ENCODE measurements at regions not wholly inside any gene's neighbourhood (a gene's known extent, or its start where the extent isn't known, plus 50 kb on each side); places are given as distances from the start of the nearest gene placed in this dataset.

DNA sequence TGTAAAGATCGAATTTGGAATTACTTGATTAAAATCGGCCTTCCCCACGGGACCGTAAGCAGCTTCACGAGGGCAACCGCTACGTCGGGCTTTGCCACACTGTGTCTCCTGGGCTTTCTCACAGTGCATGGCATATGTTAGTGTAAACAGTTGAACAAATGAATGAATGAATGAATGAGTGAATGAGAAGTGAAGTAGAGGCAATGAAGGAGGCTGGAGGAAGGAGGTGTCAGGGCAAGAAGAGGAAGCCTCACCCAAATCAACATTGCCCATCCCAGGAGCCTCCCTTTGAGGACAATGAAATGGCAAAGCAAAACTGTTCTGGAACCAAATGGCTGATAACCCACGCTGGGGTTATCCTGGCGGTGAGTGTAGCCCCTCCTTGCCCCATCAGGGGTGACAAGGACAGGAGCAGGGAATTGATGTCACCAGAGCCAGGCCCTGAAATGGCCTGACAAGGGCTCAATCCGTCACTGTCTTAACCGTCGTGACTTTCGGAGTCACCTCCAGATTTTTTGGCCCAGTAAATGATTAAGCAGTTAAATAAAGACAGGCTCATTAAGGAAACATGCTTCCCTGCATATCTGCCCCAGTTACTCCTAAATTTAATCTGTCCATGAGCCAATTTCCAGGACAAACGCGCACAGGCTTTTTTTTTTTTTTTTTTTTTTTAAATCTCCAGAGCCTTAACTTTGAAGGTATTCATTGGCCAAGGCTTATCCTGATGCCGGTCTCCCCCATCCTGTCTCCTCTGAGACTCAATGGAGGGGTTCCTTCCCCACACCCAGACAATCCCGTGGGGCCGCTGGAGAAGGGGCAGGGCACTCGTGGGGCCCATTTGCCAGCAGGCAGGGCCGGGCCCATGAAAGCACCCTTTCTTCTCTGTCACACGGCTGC is 88.4 kb upstream of the BOD1 start:
- peaks cover 9% of the 10 kb centered on the region for H3K4me1 ChIP-seq
- no peak overlapping the region for H3K4me3 ChIP-seq
- H3K9me3 ChIP-seq, result no peaks in the 10 kb centered on the region
- WGBS, result 81% methylated on average over 22 of the region's 22 CpGs
- no peak overlapping the region for H3K27ac ChIP-seq
- DNase-seq (ENCODE audit: low spot score in 2 of 2), result no peak
- no peaks in the 10 kb centered on the region for H3K36me3 ChIP-seq
- no peak for TF ChIP-seq POLR2A (IDR thresholded peaks at IDR 0.05)
- TF ChIP-seq POLR2AphosphoS5 (IDR thresholded peaks at IDR 0.05), result no peak
- TF ChIP-seq EP300 (IDR thresholded peaks at IDR 0.05), result no peak
- TF ChIP-seq, protein P1, sequence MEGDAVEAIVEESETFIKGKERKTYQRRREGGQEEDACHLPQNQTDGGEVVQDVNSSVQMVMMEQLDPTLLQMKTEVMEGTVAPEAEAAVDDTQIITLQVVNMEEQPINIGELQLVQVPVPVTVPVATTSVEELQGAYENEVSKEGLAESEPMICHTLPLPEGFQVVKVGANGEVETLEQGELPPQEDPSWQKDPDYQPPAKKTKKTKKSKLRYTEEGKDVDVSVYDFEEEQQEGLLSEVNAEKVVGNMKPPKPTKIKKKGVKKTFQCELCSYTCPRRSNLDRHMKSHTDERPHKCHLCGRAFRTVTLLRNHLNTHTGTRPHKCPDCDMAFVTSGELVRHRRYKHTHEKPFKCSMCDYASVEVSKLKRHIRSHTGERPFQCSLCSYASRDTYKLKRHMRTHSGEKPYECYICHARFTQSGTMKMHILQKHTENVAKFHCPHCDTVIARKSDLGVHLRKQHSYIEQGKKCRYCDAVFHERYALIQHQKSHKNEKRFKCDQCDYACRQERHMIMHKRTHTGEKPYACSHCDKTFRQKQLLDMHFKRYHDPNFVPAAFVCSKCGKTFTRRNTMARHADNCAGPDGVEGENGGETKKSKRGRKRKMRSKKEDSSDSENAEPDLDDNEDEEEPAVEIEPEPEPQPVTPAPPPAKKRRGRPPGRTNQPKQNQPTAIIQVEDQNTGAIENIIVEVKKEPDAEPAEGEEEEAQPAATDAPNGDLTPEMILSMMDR (IDR thresholded peaks at IDR 0.05), result no peak
- H3K27me3 ChIP-seq, result no peaks in the 10 kb centered on the region

DNA sequence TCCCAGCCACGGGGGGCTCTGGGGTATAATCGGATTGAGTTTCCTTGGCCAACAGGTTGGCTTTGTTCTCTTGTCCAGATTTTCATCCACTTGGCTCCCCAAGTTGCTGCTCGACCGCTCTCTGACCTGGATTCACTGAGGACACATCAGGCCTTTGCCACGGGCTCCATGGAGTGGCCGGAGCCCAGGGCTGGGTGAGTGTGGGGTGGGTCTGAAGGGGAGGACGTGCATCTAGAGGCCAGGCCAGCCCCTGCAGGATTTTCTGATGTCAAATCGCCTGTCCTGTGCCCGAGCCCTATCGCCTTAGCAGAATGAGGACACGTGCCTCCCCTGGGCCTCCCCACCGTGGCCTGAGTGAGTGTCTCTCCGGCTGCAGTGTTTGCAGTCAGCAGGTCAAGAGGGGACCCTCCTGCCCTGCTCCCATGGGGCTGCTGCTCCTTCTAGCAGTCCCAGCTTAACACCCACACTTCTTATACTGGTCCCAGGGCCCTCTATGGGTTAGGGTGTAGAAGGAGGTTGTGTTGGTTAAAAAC is 89.1 kb upstream of the BOD1 start:
- Histone ChIP-seq H3K9me3 (no peaks in the 10 kb centered on the region), H3K27ac (no peak overlapping the region), H3K27me3 (no peaks in the 10 kb centered on the region), H3K4me3 (no peak overlapping the region), H3K36me3 (no peaks in the 10 kb centered on the region), H3K4me1 (peaks cover 9% of the 10 kb centered on the region)
- DNase-seq (ENCODE audit: low spot score in 2 of 2), result no peak
- TF ChIP-seq EP300 (IDR thresholded peaks at IDR 0.05) (no peak), POLR2A (IDR thresholded peaks at IDR 0.05) (no peak), POLR2AphosphoS5 (IDR thresholded peaks at IDR 0.05) (no peak)
- TF ChIP-seq, protein P1 (IDR thresholded peaks at IDR 0.05), result no peak
- 86% methylated on average over 11 of the region's 13 CpGs for WGBS

DNA sequence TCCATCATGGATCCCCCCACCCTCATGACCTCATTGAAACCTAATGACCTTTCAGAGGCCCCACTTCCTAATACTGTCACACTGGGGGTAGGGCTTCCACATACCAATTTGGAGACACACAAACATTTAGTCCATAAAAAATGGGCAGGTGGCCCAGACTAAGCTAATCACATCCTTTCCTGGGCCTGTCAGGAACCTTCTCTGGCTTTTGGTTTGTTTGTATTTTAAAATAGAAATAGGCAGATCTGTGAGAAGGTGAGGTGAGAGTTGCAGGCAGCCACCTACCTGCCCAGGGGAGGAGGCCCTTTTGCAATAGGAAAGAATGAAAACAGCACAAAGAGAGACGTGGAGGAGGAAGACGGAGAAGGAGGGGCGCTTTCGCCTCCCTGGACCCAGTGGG is 90.2 kb upstream of the BOD1 start:
- DNase-seq (ENCODE audit: low spot score in 2 of 2), result no peak
- Histone ChIP-seq H3K4me1 (peaks cover 9% of the 10 kb centered on the region), H3K27ac (no peak overlapping the region), H3K9me3 (no peaks in the 10 kb centered on the region), H3K36me3 (no peaks in the 10 kb centered on the region), H3K27me3 (no peaks in the 10 kb centered on the region), H3K4me3 (no peak overlapping the region)
- 86% methylated on average over 4 of the region's 4 CpGs for WGBS
- TF ChIP-seq, protein P1 (IDR thresholded peaks at IDR 0.05), result no peak
- TF ChIP-seq EP300 (IDR thresholded peaks at IDR 0.05), result no peak

DNA sequence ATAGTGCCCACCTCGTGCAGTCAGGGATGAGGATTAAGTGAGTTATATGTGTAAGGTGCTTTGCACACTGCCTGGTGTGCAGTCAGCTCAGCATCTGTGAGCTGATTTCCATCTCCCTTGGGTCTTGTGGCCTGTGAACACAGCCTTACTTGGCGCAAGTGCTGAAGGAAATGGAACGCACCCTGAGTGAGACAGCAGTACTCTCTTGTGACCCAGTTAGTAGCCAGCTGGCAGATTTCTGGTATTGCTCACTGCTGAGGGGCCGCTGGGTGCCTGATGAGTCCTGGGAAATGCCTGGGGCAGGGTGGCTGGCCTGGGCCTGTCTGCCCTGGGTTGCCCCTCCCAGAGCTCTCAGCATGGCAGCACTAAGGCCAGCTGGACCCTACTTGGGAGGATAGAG is 90.9 kb upstream of the BOD1 start:
- no peaks in the 10 kb centered on the region for H3K27me3 ChIP-seq
- DNase-seq (ENCODE audit: low spot score in 2 of 2), result no peak
- no peak overlapping the region for H3K27ac ChIP-seq
- H3K4me1 ChIP-seq, result peaks cover 9% of the 10 kb centered on the region
- no peak overlapping the region for H3K4me3 ChIP-seq
- no peaks in the 10 kb centered on the region for H3K9me3 ChIP-seq
- no peaks in the 10 kb centered on the region for H3K36me3 ChIP-seq
- 40% methylated on average over 4 of the region's 4 CpGs for WGBS
- TF ChIP-seq, protein P1 (IDR thresholded peaks at IDR 0.05), result no peak
- TF ChIP-seq EP300 (IDR thresholded peaks at IDR 0.05) (no peak), POLR2A (IDR thresholded peaks at IDR 0.05) (no peak), POLR2AphosphoS5 (IDR thresholded peaks at IDR 0.05) (no peak)

DNA sequence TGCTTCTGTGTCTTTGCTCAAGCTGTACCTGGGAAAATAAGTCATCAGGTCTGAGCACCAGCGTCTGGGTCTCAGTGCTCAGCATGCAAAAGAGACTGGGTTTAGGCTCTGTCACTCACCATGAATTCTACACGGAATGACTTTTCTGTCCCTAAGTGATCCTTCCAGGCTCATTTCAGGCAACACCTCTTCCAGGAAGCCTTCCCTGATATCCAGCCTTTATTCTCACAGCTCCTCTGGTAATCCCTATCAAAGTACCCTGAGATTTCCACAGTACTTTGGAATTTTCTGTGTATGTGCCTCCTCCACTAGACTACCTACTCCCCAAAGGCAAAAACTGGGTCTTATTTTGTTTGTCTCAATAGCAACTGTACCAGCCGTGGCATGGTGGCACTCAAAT is 92.7 kb upstream of the BOD1 start:
- WGBS, result 79% methylated on average over 3 of the region's 3 CpGs
- TF ChIP-seq POLR2AphosphoS5 (IDR thresholded peaks at IDR 0.05), result no peak
- TF ChIP-seq EP300 (IDR thresholded peaks at IDR 0.05), result no peak
- TF ChIP-seq, protein P1 (IDR thresholded peaks at IDR 0.05), result no peak
- no peak for TF ChIP-seq POLR2A (IDR thresholded peaks at IDR 0.05)

More for the DNA sequence above, 92.7 kb upstream of the BOD1 start:
- H3K9me3 ChIP-seq, result no peaks in the 10 kb centered on the region
- no peak for DNase-seq (ENCODE audit: low spot score in 2 of 2)
- no peaks in the 10 kb centered on the region for H3K36me3 ChIP-seq
- H3K4me1 ChIP-seq, result peaks cover 9% of the 10 kb centered on the region
- no peak overlapping the region for H3K27ac ChIP-seq
- H3K27me3 ChIP-seq, result no peaks in the 10 kb centered on the region
- H3K4me3 ChIP-seq, result no peak overlapping the region

All from suprapubic skin (tissue), 4 donors.